Spleen (tissue), 7 donors: ENCODE measurements at regions not wholly inside any gene's neighbourhood (a gene's known extent, or its start where the extent isn't known, plus 50 kb on each side); places are given as distances from the start of the nearest gene placed in this dataset.

Source experiments
- CTCF ChIP-seq, 11 experiments: fragments of 200-600 bp in 7 of 11; fragments of 450-650 bp in 4 of 11; sonication (generic) in 4 of 11; IDR thresholded peaks in 8 of 11; conservative IDR thresholded peaks in 3 of 11; 1 replicate in 7 of 11; 2 replicates in 4 of 11; pipeline versions ENCODE4 v1.4.0 to v1.8.0; 2016 to 2021; ENCODE audit warnings: antibody characterized with exemption in 11 of 11, inconsistent platforms in 4 of 11, mild to moderate bottlenecking in 1 of 11
- POLR2A ChIP-seq, 3 donors: fragments of 450-650 bp; IDR thresholded peaks; one replicate each; pipeline ENCODE4 v1.5.1; 2017; ENCODE audit warnings: antibody characterized with exemption in 3 of 3, mild to moderate bottlenecking in 1 of 3
- POLR2AphosphoS5 ChIP-seq, 3 donors: sonication (generic); formaldehyde crosslinking; IDR thresholded peaks; one replicate each; pipeline ENCODE4 v1.5.1; 2017; ENCODE audit warnings: antibody characterized with exemption in 3 of 3
- donor health status: DM: no; HTN: no; CAD: no; lungs with moderate emphysema.
- donor health status: DM: no; HTN: no; CAD: no.
- donor health status: DM: no; HTN: no; CAD: no.

DNA sequence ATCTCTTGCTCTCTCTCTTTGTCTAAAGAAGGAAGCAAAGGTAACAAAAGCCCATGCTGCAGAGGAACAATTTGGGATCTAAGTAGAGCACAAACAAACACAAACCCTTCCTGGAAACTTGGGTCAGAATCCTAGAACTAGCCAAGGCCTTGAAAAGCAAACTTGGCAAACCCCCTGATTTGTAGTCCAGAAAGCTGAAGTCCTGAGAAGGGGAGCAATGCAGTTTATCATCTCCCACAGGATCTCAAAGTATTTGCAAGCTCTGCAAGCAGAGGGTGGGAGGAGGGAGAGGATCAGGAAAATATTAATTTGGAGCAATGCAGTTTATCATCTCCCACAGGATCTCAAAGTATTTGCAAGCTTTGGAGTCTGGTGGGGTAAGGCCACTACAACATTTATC lies 379.5 kb upstream of the FGF13 start:
- TF ChIP-seq CTCF (IDR thresholded peaks at IDR 0.05 in 8 of 11, conservative IDR thresholded peaks at IDR 0.05 in 3 of 11) = no peak
- TF ChIP-seq POLR2A (IDR thresholded peaks at IDR 0.05) = no peak
- TF ChIP-seq POLR2AphosphoS5 (IDR thresholded peaks at IDR 0.05) = no peak
